DND-41 (cell line): ENCODE measurements at regions not wholly inside any gene's neighbourhood (a gene's known extent, or its start where the extent isn't known, plus 50 kb on each side); places are given as distances from the start of the nearest gene placed in this dataset.

ENCODE experiments used
- EZH2 ChIP-seq: IDR thresholded peaks from 3 replicates; pipeline ENCODE4 v1.6.1; 2012; ENCODE audit warnings: borderline replicate concordance, low read depth, mild to moderate bottlenecking, moderate library complexity, low read length, inconsistent platforms; ENCODE audit not compliant: severe bottlenecking
- TF ChIP-seq, protein P1 (sequence below): IDR thresholded peaks from 2 replicates; pipeline ENCODE4 v1.5.1; 2012; ENCODE audit warnings: borderline replicate concordance, low read length, moderate library complexity, mild to moderate bottlenecking; ENCODE audit not compliant: poor library complexity, severe bottlenecking; ENCODE audit errors: extremely low read depth

DNA sequence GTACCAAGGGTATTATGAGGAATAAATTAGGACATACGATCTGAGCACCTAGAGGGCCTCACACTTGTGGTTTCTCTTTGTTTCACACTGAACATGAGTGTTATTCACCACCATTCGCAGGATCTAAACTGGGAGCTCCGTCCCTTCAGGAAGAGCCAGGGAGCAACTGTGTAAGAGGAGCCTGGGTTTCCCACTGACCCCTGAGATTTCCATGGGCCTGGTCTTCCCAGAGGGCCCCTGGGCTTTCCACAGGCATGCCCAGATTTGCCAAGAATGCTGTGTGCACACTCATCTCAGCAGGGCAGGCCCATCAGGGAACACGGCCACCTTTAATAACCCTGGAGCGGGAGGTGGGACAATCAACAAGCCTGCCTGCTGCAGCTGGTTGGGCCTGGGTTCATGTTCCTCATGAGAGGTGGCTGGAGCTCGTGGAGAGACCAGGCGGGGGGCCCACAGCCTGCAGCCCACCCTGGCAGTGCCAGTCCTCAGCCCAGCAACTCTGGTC lies 416.8 kb upstream of the MYT1L start:
- TF ChIP-seq, protein P1, sequence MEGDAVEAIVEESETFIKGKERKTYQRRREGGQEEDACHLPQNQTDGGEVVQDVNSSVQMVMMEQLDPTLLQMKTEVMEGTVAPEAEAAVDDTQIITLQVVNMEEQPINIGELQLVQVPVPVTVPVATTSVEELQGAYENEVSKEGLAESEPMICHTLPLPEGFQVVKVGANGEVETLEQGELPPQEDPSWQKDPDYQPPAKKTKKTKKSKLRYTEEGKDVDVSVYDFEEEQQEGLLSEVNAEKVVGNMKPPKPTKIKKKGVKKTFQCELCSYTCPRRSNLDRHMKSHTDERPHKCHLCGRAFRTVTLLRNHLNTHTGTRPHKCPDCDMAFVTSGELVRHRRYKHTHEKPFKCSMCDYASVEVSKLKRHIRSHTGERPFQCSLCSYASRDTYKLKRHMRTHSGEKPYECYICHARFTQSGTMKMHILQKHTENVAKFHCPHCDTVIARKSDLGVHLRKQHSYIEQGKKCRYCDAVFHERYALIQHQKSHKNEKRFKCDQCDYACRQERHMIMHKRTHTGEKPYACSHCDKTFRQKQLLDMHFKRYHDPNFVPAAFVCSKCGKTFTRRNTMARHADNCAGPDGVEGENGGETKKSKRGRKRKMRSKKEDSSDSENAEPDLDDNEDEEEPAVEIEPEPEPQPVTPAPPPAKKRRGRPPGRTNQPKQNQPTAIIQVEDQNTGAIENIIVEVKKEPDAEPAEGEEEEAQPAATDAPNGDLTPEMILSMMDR = no peak
- no peak for TF ChIP-seq EZH2
